Effector memory CD8-positive, alpha-beta T cell (primary cell): ENCODE measurements at regions not wholly inside any gene's neighbourhood (a gene's known extent, or its start where the extent isn't known, plus 50 kb on each side); places are given as distances from the start of the nearest gene placed in this dataset.

ENCODE experiments used
- ATAC-seq: fragments of 150-1000 bp; cut with Tn5 transposase; replicated peaks from 2 replicates; pipeline ENCODE4 v1.10.0; 2021; ENCODE audit warnings: mild to moderate bottlenecking, moderate library complexity
- DNase-seq, 3 experiments: peaks; one replicate each; pipeline ENCODE4 v3.0.0; 2021
- H3K27ac Mint-ChIP-seq, 2 donors: one replicate each; pipeline ENCODE4 v1.8.0; 2022; ENCODE audit warnings: mild to moderate bottlenecking in 2 of 2, mixed read lengths in 2 of 2, moderate library complexity in 2 of 2
- H3K27me3 Mint-ChIP-seq, 2 donors: one replicate each; pipeline ENCODE4 v1.8.0; 2022; ENCODE audit warnings: mixed read lengths in 2 of 2
- H3K36me3 Mint-ChIP-seq: one replicate; pipeline ENCODE4 v1.8.0; 2022; ENCODE audit warnings: mild to moderate bottlenecking, moderate library complexity, mixed read lengths; ENCODE audit not compliant: insufficient read depth
- H3K4me1 Mint-ChIP-seq, 2 donors: one replicate each; pipeline ENCODE4 v1.8.0; 2022; ENCODE audit warnings: low read depth in 2 of 2, mixed read lengths in 2 of 2
- H3K4me3 Mint-ChIP-seq, 2 donors: one replicate each; pipeline ENCODE4 v1.8.0; 2022; ENCODE audit warnings: mild to moderate bottlenecking in 2 of 2, mixed read lengths in 2 of 2, moderate library complexity in 2 of 2
- H3K9me3 Mint-ChIP-seq, 2 donors: one replicate each; pipeline ENCODE4 v1.8.0; 2022; ENCODE audit warnings: mixed read lengths in 2 of 2

DNA sequence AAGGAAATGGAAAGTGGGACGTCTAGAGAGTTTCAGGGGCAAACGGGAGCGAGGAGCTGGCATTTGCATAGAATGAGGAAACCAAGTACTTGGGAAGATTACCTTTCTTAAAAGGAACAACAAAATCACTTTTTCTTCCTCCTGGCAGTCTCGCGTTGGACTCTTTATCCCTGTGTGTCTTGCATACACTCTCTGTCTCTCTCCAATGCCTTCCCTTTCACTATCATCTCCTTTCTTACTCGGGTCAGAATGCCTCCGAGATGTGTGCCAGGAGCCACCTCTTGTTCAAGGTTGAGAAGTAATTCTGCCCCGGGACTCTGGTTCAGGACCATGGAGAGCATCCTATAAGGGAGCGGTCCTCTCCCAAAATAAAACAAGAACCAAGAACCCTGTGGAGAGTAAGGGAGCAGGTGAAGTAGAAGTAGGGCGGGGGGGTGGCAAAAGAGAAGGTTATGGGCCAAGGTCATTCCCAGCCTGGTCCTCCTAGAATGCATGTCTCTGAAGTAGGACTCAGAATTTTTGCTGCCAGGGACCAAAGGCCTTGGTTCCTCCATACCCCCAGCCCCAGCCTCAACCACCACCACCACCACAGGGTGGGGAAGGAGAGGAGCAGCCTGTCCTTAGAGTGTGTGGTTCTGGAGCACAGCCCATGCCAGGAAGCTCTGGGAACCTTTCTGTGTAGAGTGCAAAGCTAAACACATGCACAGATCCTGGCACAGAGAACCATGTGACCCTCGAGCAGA, 72.1 kb upstream of the ARAP3 start:
- Mint-ChIP-seq H3K4me3 (no peak overlapping the region), H3K36me3 (peaks cover 6% of the 10 kb centered on the region), H3K9me3 (no peaks in the 10 kb centered on the region), H3K27me3 (peaks cover 72 to 100% of the 10 kb centered on the region in 2 donors), H3K27ac (no peak overlapping the region), H3K4me1 (peaks cover 4% of the 10 kb centered on the region in 2 donors)
- peak in 1 of 3 experiments; percentile 9 for DNase-seq
- no peak for ATAC-seq

DNA sequence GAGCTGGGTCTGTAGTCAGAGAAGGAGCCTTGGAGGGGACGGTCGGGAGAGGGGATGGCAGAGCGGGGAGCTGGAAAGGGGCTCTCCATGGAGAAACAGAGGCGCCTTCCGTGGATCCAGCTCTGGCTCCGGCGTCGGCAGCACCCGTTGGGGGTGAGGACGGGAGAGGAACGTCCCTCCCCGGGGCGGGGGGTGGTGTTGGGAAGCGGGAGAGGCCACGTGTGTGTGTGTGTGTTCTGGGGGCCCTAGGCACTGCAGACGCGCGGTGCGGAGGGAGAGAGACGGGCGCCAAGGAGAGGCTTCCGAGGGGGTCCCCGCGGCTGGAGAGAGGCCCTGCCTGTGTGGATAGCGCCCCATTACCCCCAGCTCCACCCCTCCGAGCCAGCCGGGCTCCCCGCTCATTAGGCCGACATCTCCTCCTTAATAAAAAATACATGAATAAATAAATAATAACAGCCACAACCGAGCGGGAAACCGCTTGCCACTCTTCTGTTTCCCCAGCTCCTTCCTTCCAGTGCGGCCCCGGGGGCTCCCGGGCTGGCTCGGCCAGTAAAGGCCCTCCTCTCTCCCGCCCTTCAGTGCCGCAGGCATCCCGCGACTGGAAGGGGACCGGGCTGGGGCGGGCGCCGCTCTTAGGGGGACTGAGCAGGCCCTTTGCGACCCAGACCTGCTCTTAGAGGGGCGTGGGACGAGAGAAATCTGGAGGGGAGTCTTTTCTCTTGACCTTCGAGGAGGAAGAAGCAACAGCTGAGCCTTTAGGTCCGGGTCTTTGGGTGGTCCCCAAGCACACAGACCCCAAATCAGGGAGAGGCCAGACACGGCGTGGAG, 71.3 kb upstream of the ARAP3 start:
- H3K4me3 Mint-ChIP-seq = no peak overlapping the region
- peaks cover 6% of the 10 kb centered on the region for H3K36me3 Mint-ChIP-seq
- no peak overlapping the region for H3K27ac Mint-ChIP-seq
- peaks cover 2 to 3% of the 10 kb centered on the region in 2 donors for H3K4me1 Mint-ChIP-seq
- H3K27me3 Mint-ChIP-seq = peaks cover 73 to 100% of the 10 kb centered on the region in 2 donors
- DNase-seq (no peak), ATAC-seq (no peak)
- no peaks in the 10 kb centered on the region for H3K9me3 Mint-ChIP-seq

- ATAC-seq (peak; percentile 32), DNase-seq (no peak)
- no peaks in the 10 kb centered on the region for H3K4me1 Mint-ChIP-seq
- H3K27ac Mint-ChIP-seq = no peak overlapping the region
- peaks cover 2% of the 10 kb centered on the region for H3K36me3 Mint-ChIP-seq
- peaks cover 55 to 86% of the 10 kb centered on the region in 2 donors for H3K27me3 Mint-ChIP-seq
- no peaks in the 10 kb centered on the region for H3K9me3 Mint-ChIP-seq
- no peak overlapping the region for H3K4me3 Mint-ChIP-seq
Measured at GRCh38 chr5:141747152-141748141, 65.4 kb upstream of the ARAP3 start.

DNA sequence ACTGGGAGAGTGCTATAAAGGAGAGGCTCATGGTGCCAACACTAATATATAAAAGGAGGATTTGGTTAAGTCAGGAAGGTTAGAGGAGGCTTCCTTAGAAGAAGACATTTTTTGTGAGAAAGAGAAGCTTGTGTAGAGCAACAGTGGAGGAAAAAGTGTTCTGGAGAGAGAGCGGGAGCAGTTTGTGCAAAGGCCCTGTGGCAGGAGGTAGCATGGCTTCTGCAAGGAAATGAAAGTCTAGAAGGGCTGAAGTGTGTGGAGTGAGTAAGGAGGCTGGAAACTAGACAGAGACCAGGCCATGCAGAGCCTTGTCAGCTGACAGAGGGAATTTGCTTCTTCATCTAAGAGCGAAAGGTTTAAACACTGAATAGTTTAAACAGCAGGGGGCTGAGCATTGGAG, 64.4 kb upstream of the ARAP3 start:
- ATAC-seq (no peak), DNase-seq (no peak)
- no peak overlapping the region for H3K27ac Mint-ChIP-seq
- no peaks in the 10 kb centered on the region for H3K9me3 Mint-ChIP-seq
- H3K4me1 Mint-ChIP-seq = no peaks in the 10 kb centered on the region
- no peak overlapping the region for H3K4me3 Mint-ChIP-seq
- peaks cover 49 to 76% of the 10 kb centered on the region in 2 donors for H3K27me3 Mint-ChIP-seq
- peaks cover 2% of the 10 kb centered on the region for H3K36me3 Mint-ChIP-seq

GRCh38 chr5:141745390-141745789, 63.4 kb upstream of the ARAP3 start:
- ATAC-seq = no peak
- H3K27me3 Mint-ChIP-seq = peaks cover 47 to 74% of the 10 kb centered on the region in 2 donors
- H3K4me3 Mint-ChIP-seq = no peak overlapping the region
- no peaks in the 10 kb centered on the region for H3K9me3 Mint-ChIP-seq
- H3K36me3 Mint-ChIP-seq = peaks cover 2% of the 10 kb centered on the region
- no peak for DNase-seq
- H3K27ac Mint-ChIP-seq = no peak overlapping the region
- H3K4me1 Mint-ChIP-seq = no peaks in the 10 kb centered on the region

- Mint-ChIP-seq H3K4me1 (no peaks in the 10 kb centered on the region), H3K4me3 (no peak overlapping the region), H3K27ac (no peak overlapping the region), H3K9me3 (no peaks in the 10 kb centered on the region), H3K27me3 (peaks cover 46 to 74% of the 10 kb centered on the region in 2 donors), H3K36me3 (no peaks in the 10 kb centered on the region)
- no peak for ATAC-seq
- DNase-seq = no peak
Measured at GRCh38 chr5:141743866-141744272, 61.8 kb upstream of the ARAP3 start.

DNA sequence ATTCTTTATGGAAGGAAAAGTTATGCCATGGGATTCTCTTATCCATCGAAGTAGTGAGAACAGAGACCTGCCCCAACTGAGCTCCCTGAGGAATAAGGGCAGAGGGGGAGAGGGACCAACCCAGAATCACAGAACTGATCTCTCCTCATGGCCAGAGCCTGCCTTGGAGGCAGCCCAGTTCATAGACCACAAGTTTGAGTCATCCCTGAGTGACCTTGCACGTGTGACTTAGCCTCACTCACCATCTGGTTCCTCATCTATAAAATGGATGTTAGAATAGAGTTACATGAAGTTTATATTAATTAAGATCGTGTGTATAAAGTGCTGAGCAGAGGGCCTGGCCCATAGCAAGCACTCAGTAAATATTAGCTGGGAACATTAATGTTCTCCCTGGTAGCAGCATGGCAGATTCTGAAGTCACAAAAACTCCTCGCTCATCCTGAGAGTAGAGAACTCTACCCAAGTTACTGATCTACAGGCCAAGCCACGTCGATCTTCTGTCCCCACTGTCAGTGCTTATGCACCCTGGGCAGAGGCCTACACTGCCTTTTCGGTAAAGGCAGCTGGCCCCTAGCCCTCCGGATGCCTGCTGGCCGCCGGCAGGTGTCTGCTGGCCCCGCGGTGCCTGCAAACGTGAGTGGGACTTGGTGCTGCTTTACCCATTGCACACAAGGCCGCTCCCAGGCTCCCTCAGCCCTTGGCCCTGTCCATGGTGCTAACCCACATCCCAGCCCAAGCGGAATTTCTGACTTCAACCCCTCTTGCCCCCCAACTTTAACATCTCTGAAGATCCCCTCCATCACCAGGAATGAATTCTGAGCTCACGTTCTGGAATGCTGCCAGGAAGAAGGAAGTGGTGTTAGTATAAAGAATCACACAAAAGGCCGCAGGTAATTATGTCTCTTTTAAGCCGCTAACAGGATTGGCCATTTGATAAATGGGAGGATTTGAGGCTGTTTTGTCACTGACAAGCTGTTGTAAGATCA, 61.1 kb upstream of the ARAP3 start:
- H3K4me1 Mint-ChIP-seq = no peaks in the 10 kb centered on the region
- H3K27me3 Mint-ChIP-seq = peaks cover 48 to 74% of the 10 kb centered on the region in 2 donors
- no peaks in the 10 kb centered on the region for H3K9me3 Mint-ChIP-seq
- H3K36me3 Mint-ChIP-seq = no peaks in the 10 kb centered on the region
- ATAC-seq (no peak), DNase-seq (no peak)
- no peak overlapping the region for H3K27ac Mint-ChIP-seq
- H3K4me3 Mint-ChIP-seq = no peak overlapping the region

- H3K9me3 Mint-ChIP-seq = no peaks in the 10 kb centered on the region
- H3K4me3 Mint-ChIP-seq = no peak overlapping the region
- no peaks in the 10 kb centered on the region for H3K4me1 Mint-ChIP-seq
- H3K36me3 Mint-ChIP-seq = no peaks in the 10 kb centered on the region
- no peak for ATAC-seq
- H3K27ac Mint-ChIP-seq = no peak overlapping the region
- peaks cover 54 to 76% of the 10 kb centered on the region in 2 donors for H3K27me3 Mint-ChIP-seq
- no peak for DNase-seq
Measured at GRCh38 chr5:141742144-141742543, 60.1 kb upstream of the ARAP3 start.

DNA sequence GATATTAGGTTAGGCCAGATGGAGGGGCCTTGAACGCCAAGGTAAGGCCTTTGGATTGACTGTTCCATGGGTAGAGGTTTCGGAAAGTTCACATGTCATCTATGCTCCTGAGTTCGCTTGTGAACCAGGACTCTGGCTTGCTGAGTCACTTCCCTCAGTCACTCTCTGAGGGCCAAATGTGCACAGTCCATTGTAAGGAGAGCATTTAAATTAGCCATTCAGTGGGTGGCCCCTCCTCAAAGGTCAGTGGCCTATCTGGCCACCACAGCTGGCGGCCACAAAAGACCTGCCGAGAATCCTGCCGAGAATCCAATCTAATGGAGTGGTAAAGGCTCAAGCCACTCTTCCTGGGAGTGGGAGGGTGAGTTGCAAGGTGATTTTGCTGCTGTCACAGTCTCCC, 58.9 kb upstream of the ARAP3 start:
- Mint-ChIP-seq H3K9me3 (no peaks in the 10 kb centered on the region), H3K27me3 (peaks cover 51 to 82% of the 10 kb centered on the region in 2 donors), H3K4me1 (no peaks in the 10 kb centered on the region), H3K4me3 (no peak overlapping the region), H3K27ac (no peak overlapping the region), H3K36me3 (no peaks in the 10 kb centered on the region)
- DNase-seq = no peak
- ATAC-seq = no peak

DNA sequence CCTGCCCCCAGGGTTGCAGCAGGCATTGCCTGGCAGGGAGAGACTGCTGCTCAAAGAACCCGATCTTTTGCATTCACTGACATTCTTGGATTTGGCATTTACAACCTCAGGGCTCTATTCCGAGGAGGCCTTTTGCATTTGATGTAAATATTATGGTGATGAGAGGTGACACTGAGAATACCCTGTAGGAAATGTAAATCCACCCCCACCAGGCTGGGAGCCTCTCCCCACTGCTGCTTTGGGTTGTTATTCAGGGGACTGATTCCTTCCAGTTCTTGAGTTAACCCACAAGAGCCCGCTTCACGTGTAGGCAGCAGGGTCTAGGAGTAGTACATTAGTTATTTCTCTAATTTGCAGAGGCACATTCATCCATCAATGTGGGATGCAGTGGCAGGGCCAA, 55.5 kb upstream of the ARAP3 start:
- no peaks in the 10 kb centered on the region for H3K9me3 Mint-ChIP-seq
- no peak for DNase-seq
- no peaks in the 10 kb centered on the region for H3K36me3 Mint-ChIP-seq
- no peak overlapping the region for H3K27ac Mint-ChIP-seq
- ATAC-seq = no peak
- H3K4me1 Mint-ChIP-seq = no peaks in the 10 kb centered on the region
- H3K27me3 Mint-ChIP-seq = peaks cover 46 to 78% of the 10 kb centered on the region in 2 donors
- H3K4me3 Mint-ChIP-seq = no peak overlapping the region

GRCh38 chr5:141735823-141736222, 53.8 kb upstream of the ARAP3 start:
- peaks cover 56 to 84% of the 10 kb centered on the region in 2 donors for H3K27me3 Mint-ChIP-seq
- no peaks in the 10 kb centered on the region for H3K4me1 Mint-ChIP-seq
- H3K4me3 Mint-ChIP-seq = no peak overlapping the region
- no peak for ATAC-seq
- no peaks in the 10 kb centered on the region for H3K36me3 Mint-ChIP-seq
- no peak overlapping the region for H3K27ac Mint-ChIP-seq
- DNase-seq = no peak
- H3K9me3 Mint-ChIP-seq = no peaks in the 10 kb centered on the region

DNA sequence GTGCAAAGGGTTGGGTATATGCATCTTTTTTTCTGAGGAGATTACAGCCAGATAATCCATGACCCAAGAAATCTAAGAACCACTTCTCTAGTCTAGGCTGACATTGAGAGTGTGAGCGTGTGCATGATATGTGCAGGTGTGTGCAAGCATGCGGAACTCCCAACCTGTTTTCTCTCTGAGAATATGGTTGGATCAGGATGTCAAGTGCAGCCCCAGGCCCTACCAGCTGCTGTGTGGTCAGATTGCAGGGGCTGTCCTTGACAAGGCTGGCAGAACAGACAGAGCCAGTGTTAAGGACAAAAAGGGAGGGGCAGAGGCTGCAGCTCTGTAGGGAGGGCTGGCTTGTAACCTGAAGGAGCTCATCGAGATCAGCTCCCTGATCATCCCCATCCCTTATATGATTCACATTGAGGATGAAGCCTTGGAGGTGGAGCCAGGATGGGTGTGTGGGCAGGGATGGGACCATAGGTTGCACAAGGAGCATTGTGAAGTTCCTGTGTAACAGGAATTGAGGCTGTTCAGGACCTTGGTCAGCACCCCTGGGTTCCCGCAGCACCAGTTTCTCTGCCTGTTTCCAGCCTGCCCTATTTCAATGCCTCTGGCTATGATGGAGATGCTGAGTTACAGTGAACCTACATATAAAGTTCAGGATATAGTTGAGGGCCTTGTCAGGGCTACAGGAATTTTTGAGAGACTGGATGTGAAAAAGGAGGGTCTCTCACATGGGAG, 52.6 kb upstream of the ARAP3 start:
- H3K27ac Mint-ChIP-seq = no peak overlapping the region
- no peak overlapping the region for H3K4me3 Mint-ChIP-seq
- H3K36me3 Mint-ChIP-seq = no peaks in the 10 kb centered on the region
- DNase-seq = peak; percentile 7 to 24 (median 10)
- no peaks in the 10 kb centered on the region for H3K9me3 Mint-ChIP-seq
- no peaks in the 10 kb centered on the region for H3K4me1 Mint-ChIP-seq
- H3K27me3 Mint-ChIP-seq = peaks cover 68 to 84% of the 10 kb centered on the region in 2 donors
- ATAC-seq = no peak
